ENCODE measurements at regions not wholly inside any gene's neighbourhood (a gene's known extent, or its start where the extent isn't known, plus 50 kb on each side); places are given as distances from the start of the nearest gene placed in this dataset.

GRCh38 chr2:105641389-105641811 is 103.3 kb upstream of the NCK2 start:
- Mint-ChIP-seq H3K36me3 (no peaks in the 10 kb centered on the region), H3K4me3 (no peak overlapping the region), H3K9me3 (no peaks in the 10 kb centered on the region), H3K27me3 (ENCODE audit: low read depth in 2 of 2) (peaks cover 7 to 15% of the 10 kb centered on the region in 2 donors), H3K4me1 (no peaks in the 10 kb centered on the region), H3K27ac (no peak overlapping the region)
- intact Hi-C loops (cut with micrococcal nuclease) = no loop called here
- DNase-seq = no peak
- no peak overlapping the region for H3K4me3 ChIP-seq (ENCODE audit: low read length)
- H3K4me1 ChIP-seq (ENCODE audit: control insufficient read depth, insufficient read depth, low read length) = no peaks in the 10 kb centered on the region
- 84% methylated on average over 12 of the region's 12 CpGs for WGBS (ENCODE audit: insufficient coverage)
- no peak for ATAC-seq
- no peaks in the 10 kb centered on the region for H3K9me3 ChIP-seq (ENCODE audit: control insufficient read depth, insufficient read depth, low read length)
- H3K27me3 ChIP-seq (ENCODE audit: control insufficient read depth, insufficient read depth, low read length) = no peaks in the 10 kb centered on the region
- no peaks in the 10 kb centered on the region for H3K36me3 ChIP-seq (ENCODE audit: control insufficient read depth, insufficient read depth, low read length)
- TF ChIP-seq CTCF (IDR thresholded peaks at IDR 0.05) = no peak
- H3K27ac ChIP-seq (ENCODE audit: low read length) = no peak overlapping the region

- Histone ChIP-seq H3K9me3 (ENCODE audit: control insufficient read depth, insufficient read depth, low read length) (no peaks in the 10 kb centered on the region), H3K36me3 (ENCODE audit: control insufficient read depth, insufficient read depth, low read length) (no peaks in the 10 kb centered on the region), H3K27ac (ENCODE audit: low read length) (no peak overlapping the region), H3K4me1 (ENCODE audit: control insufficient read depth, insufficient read depth, low read length) (no peaks in the 10 kb centered on the region), H3K27me3 (ENCODE audit: control insufficient read depth, insufficient read depth, low read length) (no peaks in the 10 kb centered on the region), H3K4me3 (ENCODE audit: low read length) (no peak overlapping the region)
- WGBS (ENCODE audit: insufficient coverage) = no CpG with 5 or more reads among the region's 4 CpGs
- no peaks in the 10 kb centered on the region for H3K4me1 Mint-ChIP-seq
- H3K36me3 Mint-ChIP-seq = no peaks in the 10 kb centered on the region
- DNase-seq (no peak), ATAC-seq (no peak)
- H3K4me3 Mint-ChIP-seq = no peak overlapping the region
- TF ChIP-seq CTCF (IDR thresholded peaks at IDR 0.05) = no peak
- intact Hi-C loops (cut with micrococcal nuclease) = no loop called here
- H3K9me3 Mint-ChIP-seq = no peaks in the 10 kb centered on the region
- H3K27me3 Mint-ChIP-seq (ENCODE audit: low read depth in 2 of 2) = peaks cover 7 to 9% of the 10 kb centered on the region in 2 donors
- no peak overlapping the region for H3K27ac Mint-ChIP-seq
These were observed 104.5 kb upstream of the NCK2 start for GRCh38 chr2:105640246-105640645.

GRCh38 chr2:105636109-105636740 is 108.5 kb upstream of the NCK2 start:
- DNase-seq (no peak), ATAC-seq (no peak)
- H3K9me3 ChIP-seq (ENCODE audit: control insufficient read depth, insufficient read depth, low read length) = no peaks in the 10 kb centered on the region
- H3K9me3 Mint-ChIP-seq = no peaks in the 10 kb centered on the region
- TF ChIP-seq CTCF (IDR thresholded peaks at IDR 0.05) = no peak
- peaks cover 1 to 4% of the 10 kb centered on the region in 2 donors for H3K27me3 Mint-ChIP-seq (ENCODE audit: low read depth in 2 of 2)
- WGBS (ENCODE audit: insufficient coverage) = 86% methylated on average over 8 of the region's 8 CpGs
- H3K36me3 ChIP-seq (ENCODE audit: control insufficient read depth, insufficient read depth, low read length) = no peaks in the 10 kb centered on the region
- no peak overlapping the region for H3K27ac Mint-ChIP-seq
- intact Hi-C loops (cut with micrococcal nuclease) = no loop called here
- no peaks in the 10 kb centered on the region for H3K4me1 ChIP-seq (ENCODE audit: control insufficient read depth, insufficient read depth, low read length)
- H3K4me3 ChIP-seq (ENCODE audit: low read length) = no peak overlapping the region
- no peaks in the 10 kb centered on the region for H3K27me3 ChIP-seq (ENCODE audit: control insufficient read depth, insufficient read depth, low read length)
- H3K4me3 Mint-ChIP-seq = no peak overlapping the region
- no peak overlapping the region for H3K27ac ChIP-seq (ENCODE audit: low read length)
- no peaks in the 10 kb centered on the region for H3K4me1 Mint-ChIP-seq
- no peaks in the 10 kb centered on the region for H3K36me3 Mint-ChIP-seq

GRCh38 chr2:105635564-105635963 is 109.1 kb upstream of the NCK2 start:
- H3K27ac Mint-ChIP-seq = no peak overlapping the region

More at GRCh38 chr2:105635564-105635963, 109.1 kb upstream of the NCK2 start:
- no peak overlapping the region for H3K4me3 Mint-ChIP-seq
- no peak for ATAC-seq
- intact Hi-C loops (cut with micrococcal nuclease) = no loop called here
- no peak for DNase-seq
- no peak for TF ChIP-seq CTCF (IDR thresholded peaks at IDR 0.05)
- peaks cover 0 to 4% of the 10 kb centered on the region in 2 donors for H3K27me3 Mint-ChIP-seq (ENCODE audit: low read depth in 2 of 2)
- H3K27ac ChIP-seq (ENCODE audit: low read length) = no peak overlapping the region
- no peaks in the 10 kb centered on the region for H3K4me1 Mint-ChIP-seq
- WGBS (ENCODE audit: insufficient coverage) = 88% methylated on average over 7 of the region's 7 CpGs
- H3K36me3 Mint-ChIP-seq = no peaks in the 10 kb centered on the region
- no peak overlapping the region for H3K4me3 ChIP-seq (ENCODE audit: low read length)
- no peaks in the 10 kb centered on the region for H3K4me1 ChIP-seq (ENCODE audit: control insufficient read depth, insufficient read depth, low read length)
- no peaks in the 10 kb centered on the region for H3K27me3 ChIP-seq (ENCODE audit: control insufficient read depth, insufficient read depth, low read length)
- no peaks in the 10 kb centered on the region for H3K9me3 ChIP-seq (ENCODE audit: control insufficient read depth, insufficient read depth, low read length)
- H3K9me3 Mint-ChIP-seq = no peaks in the 10 kb centered on the region
- no peaks in the 10 kb centered on the region for H3K36me3 ChIP-seq (ENCODE audit: control insufficient read depth, insufficient read depth, low read length)
